Bronchial epithelial cell (primary cell): ENCODE measurements at regions not wholly inside any gene's neighbourhood (a gene's known extent, or its start where the extent isn't known, plus 50 kb on each side); places are given as distances from the start of the nearest gene placed in this dataset.

Experiments used
- DNase-seq: peaks from one replicate; pipeline ENCODE4 v3.0.0-alpha.2; 2010; ENCODE audit warnings: low read depth
- FAIRE-seq: peaks from 2 replicates; lab custom pipeline; 2011; peaks lifted over from hg19 to GRCh38; lab: Jason Lieb, UNC
- H3K27me3 ChIP-seq: 2 replicates; pipeline ENCODE4 v1.5.1; 2011; ENCODE audit warnings: low read length; ENCODE audit not compliant: control insufficient read depth, insufficient read depth
- H3K36me3 ChIP-seq: 2 replicates; pipeline ENCODE4 v1.5.1; 2011; ENCODE audit warnings: low read length; ENCODE audit not compliant: control insufficient read depth, insufficient read depth
- H3K4me3 ChIP-seq: 2 replicates; pipeline ENCODE4 v1.5.1; 2011; ENCODE audit warnings: mild to moderate bottlenecking, low read depth, low read length, control low read depth
- TF ChIP-seq, protein P1 (sequence below): IDR thresholded peaks from 2 replicates; pipeline ENCODE4 v1.5.1; 2011; ENCODE audit warnings: mild to moderate bottlenecking, moderate library complexity, low read length, control low read depth, inconsistent platforms; ENCODE audit not compliant: insufficient read depth, severe bottlenecking

DNA sequence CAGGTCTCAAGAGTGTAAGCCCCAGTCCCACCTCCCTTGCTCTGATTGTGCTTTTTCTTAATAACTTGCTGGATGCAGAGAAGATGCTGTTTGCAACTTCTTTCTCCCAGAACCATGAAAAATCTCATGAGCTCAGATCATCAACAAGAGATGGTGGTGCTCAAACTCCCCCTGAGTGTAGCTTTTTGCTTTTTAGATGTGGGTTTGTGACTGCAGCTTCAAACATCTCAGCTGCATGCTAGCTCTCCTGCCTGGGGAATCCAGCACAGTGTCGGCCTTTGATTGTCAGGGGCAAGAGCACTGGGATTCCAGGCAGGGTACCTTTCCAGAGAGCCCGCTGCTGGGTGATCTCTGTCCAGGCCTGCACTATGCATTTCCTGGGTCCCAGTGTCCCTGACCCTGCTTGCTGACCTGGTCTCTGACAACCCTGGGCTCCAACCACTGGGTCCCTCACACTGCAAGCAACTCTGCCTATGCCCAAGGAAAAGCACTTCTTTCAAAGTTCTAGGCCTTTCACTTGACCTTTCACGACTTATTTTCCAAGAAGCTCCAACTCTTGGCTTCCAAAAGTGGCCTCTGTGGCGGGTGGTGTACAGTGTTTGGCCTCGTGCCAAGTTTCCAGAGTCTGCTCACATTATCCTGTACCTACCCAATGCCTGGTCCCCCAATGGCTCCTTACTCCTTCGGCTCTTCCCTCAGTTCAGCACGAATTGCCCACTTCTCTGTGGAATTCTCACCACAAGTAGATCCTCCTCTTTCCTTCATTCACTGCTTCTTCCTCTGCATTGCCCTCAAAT, 69.7 kb upstream of the LY86 start:
- FAIRE-seq (no peak), DNase-seq (no peak)
- Histone ChIP-seq H3K4me3 (no peak overlapping the region), H3K36me3 (no peaks in the 10 kb centered on the region), H3K27me3 (no peaks in the 10 kb centered on the region)
- TF ChIP-seq, protein P1, sequence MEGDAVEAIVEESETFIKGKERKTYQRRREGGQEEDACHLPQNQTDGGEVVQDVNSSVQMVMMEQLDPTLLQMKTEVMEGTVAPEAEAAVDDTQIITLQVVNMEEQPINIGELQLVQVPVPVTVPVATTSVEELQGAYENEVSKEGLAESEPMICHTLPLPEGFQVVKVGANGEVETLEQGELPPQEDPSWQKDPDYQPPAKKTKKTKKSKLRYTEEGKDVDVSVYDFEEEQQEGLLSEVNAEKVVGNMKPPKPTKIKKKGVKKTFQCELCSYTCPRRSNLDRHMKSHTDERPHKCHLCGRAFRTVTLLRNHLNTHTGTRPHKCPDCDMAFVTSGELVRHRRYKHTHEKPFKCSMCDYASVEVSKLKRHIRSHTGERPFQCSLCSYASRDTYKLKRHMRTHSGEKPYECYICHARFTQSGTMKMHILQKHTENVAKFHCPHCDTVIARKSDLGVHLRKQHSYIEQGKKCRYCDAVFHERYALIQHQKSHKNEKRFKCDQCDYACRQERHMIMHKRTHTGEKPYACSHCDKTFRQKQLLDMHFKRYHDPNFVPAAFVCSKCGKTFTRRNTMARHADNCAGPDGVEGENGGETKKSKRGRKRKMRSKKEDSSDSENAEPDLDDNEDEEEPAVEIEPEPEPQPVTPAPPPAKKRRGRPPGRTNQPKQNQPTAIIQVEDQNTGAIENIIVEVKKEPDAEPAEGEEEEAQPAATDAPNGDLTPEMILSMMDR: no peak

DNA sequence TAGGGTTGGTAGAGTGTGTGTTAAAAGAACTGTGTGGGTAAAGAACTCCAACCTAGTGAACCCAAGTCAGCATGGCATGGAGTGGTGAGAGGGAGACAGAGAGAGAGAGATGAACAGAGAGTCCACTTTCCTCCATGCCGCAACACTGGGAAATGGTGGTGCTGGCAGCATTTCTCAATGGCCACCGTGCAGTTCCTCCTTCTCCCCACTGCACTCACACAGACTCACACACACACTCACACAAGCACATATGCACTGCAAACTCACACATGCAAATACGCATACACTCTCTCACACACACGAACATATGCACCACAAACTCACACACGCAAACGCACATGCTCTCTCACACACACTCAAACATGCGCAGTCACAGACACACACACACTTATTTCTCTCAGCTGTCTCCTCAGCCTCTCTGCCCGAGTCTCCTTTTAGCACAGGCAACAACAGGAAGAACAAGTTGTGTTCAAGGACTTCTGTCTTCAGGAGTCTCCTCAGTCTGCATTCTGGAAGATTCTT, 66.5 kb upstream of the LY86 start:
- FAIRE-seq (peak; percentile 66), DNase-seq (no peak)
- H3K4me3 ChIP-seq: no peak overlapping the region
- TF ChIP-seq, protein P1: no peak
- H3K27me3 ChIP-seq: no peaks in the 10 kb centered on the region
- H3K36me3 ChIP-seq: no peaks in the 10 kb centered on the region

DNA sequence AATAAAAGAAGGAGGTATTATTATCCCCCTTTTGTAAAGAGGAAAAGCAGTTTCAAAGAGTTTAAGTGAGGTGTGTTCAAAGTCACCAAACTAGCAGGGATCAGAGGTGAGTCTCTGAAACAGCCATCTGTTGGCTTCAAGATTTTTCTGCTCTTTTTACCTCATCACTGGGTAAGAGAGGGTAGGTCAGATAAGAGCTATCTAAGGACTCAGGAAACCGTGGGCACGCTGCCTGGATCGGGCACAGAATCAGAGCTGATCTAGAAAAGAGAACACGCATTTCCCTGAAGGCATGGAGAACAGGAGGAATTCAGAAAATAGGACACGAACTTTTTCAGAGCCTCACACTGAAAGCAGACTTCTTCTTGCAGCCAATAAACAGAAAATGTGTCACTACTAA, 65.8 kb upstream of the LY86 start:
- Histone ChIP-seq H3K27me3 (no peaks in the 10 kb centered on the region), H3K36me3 (no peaks in the 10 kb centered on the region), H3K4me3 (no peak overlapping the region)
- FAIRE-seq (no peak), DNase-seq (no peak)
- TF ChIP-seq, protein P1: no peak

DNA sequence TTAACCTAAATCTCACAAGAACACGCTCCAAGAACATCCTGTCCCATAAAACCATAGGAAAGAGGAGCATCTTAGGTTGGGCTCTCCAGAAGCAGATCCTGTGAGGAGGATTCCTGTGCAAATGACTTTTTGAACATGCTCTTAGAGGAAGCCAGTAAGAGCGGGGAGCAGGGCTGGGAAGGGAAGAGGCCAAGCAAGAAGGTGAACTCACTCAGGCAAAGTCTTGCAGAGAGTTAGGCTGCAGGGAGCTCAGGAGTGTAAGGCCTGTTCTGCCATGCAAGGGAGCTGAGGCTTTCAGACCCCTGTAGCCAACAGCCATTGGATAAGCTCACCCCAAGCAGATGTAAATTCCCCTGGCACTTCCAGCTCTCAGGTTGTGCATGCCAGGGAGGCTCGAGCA, 63.6 kb upstream of the LY86 start:
- no peak overlapping the region for H3K4me3 ChIP-seq
- no peak for FAIRE-seq
- TF ChIP-seq, protein P1: no peak
- H3K36me3 ChIP-seq: no peaks in the 10 kb centered on the region
- no peak for DNase-seq
- H3K27me3 ChIP-seq: no peaks in the 10 kb centered on the region

DNA sequence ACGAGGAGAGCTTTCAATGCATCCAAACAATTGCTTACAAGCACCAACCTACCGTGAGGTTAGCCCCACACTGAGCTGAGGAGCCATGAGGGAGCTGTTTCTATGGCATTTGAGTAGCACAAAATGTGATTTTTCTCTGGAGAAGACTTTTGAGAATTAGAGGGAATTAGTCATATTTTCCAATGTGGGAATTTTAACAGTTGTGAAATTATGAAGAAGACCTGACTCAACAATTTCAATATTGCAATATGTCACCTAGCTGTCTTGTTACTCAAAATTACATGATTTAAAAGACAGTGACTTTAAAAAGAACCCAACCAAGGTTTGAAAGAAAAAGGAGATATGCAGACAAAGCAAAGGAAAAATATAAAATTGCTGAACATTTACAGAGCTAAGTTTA, 62.6 kb upstream of the LY86 start:
- H3K4me3 ChIP-seq: no peak overlapping the region
- H3K27me3 ChIP-seq: no peaks in the 10 kb centered on the region
- DNase-seq (peak; percentile 2), FAIRE-seq (no peak)
- TF ChIP-seq, protein P1: no peak
- no peaks in the 10 kb centered on the region for H3K36me3 ChIP-seq

DNA sequence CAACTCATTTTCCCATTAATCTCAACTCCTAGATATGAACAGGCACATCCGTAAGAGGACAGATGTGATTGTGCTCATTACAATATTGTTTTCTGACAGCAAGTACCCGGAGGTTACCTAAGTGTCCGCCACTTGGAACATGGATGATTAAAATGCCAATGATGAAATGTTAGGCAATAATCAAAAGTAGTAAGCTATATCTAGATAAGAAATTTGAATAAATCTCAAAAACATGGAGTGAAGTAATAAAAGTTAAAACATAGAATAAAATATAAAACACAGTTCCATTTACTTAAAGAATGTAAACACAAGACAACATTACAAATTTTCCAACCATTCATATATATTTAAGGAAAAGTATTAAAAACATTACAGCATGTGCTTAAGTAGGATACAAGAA, 59.2 kb upstream of the LY86 start:
- DNase-seq: no peak
- no peak for FAIRE-seq
- H3K27me3 ChIP-seq: no peaks in the 10 kb centered on the region
- no peak overlapping the region for H3K4me3 ChIP-seq
- H3K36me3 ChIP-seq: no peaks in the 10 kb centered on the region
- TF ChIP-seq, protein P1: no peak
